DND-41 (cell line): ENCODE measurements at regions not wholly inside any gene's neighbourhood (a gene's known extent, or its start where the extent isn't known, plus 50 kb on each side); places are given as distances from the start of the nearest gene placed in this dataset.

Source experiments
- ATAC-seq: fragments of 200-7000 bp; cut with Tn5 transposase; 3 replicates; pipeline ENCODE4 v1.9.1; 2021; ENCODE audit warnings: low read depth; ENCODE audit not compliant: insufficient read depth
- DNase-seq: peaks from one replicate; pipeline ENCODE4 v3.0.0-alpha.2; 2020
- H2AFZ ChIP-seq: 2 replicates; pipeline ENCODE4 v1.6.0; 2012; ENCODE audit warnings: low read depth, low read length
- H3K27ac ChIP-seq: 2 replicates; pipeline ENCODE4 v1.5.1; 2012; ENCODE audit warnings: low read length, inconsistent platforms
- H3K27me3 ChIP-seq: fragments of 200-600 bp; sonication (generic); 2 replicates; pipeline ENCODE4 v1.6.0; 2012; ENCODE audit warnings: low read length, mild to moderate bottlenecking, inconsistent platforms; ENCODE audit not compliant: insufficient read depth, poor library complexity
- H3K36me3 ChIP-seq: 2 replicates; pipeline ENCODE4 v1.5.1; 2012; ENCODE audit warnings: low read length, inconsistent platforms; ENCODE audit not compliant: insufficient read depth
- H3K4me1 ChIP-seq: 2 replicates; pipeline ENCODE4 v1.5.1; 2012; ENCODE audit warnings: mild to moderate bottlenecking, low read length; ENCODE audit not compliant: insufficient read depth
- H3K4me2 ChIP-seq: 2 replicates; pipeline ENCODE4 v1.6.0; 2012; ENCODE audit warnings: mild to moderate bottlenecking, moderate library complexity, low read length, inconsistent platforms; ENCODE audit not compliant: insufficient read depth
- H3K4me3 ChIP-seq, 2 experiments: fragments of 200-600 bp in 1 of 2; shearing (Covaris generic) in 1 of 2; 2 replicates each; pipeline ENCODE4 v1.5.1; 2012 to 2016; ENCODE audit warnings: inconsistent platforms in 2 of 2, low read length in 2 of 2, mild to moderate bottlenecking in 2 of 2, low read depth in 1 of 2, moderate library complexity in 1 of 2
- H3K79me2 ChIP-seq: 2 replicates; pipeline ENCODE4 v1.6.0; 2012; ENCODE audit warnings: low read length, inconsistent platforms; ENCODE audit not compliant: insufficient read depth
- H3K9ac ChIP-seq: 2 replicates; pipeline ENCODE4 v1.6.0; 2012; ENCODE audit warnings: low read depth, mild to moderate bottlenecking, inconsistent platforms, low read length, moderate library complexity
- H3K9me3 ChIP-seq: 2 replicates; pipeline ENCODE4 v1.5.1; 2012; ENCODE audit warnings: low read length, moderate library complexity, mild to moderate bottlenecking, inconsistent platforms; ENCODE audit not compliant: insufficient read depth, severe bottlenecking
- H4K20me1 ChIP-seq: 2 replicates; pipeline ENCODE4 v1.6.0; 2012; ENCODE audit warnings: low read length; ENCODE audit not compliant: insufficient read depth
- EZH2 ChIP-seq: IDR thresholded peaks from 3 replicates; pipeline ENCODE4 v1.6.1; 2012; ENCODE audit warnings: borderline replicate concordance, low read depth, mild to moderate bottlenecking, moderate library complexity, low read length, inconsistent platforms; ENCODE audit not compliant: severe bottlenecking
- TF ChIP-seq, protein P1 (sequence below): IDR thresholded peaks from 2 replicates; pipeline ENCODE4 v1.5.1; 2012; ENCODE audit warnings: borderline replicate concordance, low read length, moderate library complexity, mild to moderate bottlenecking; ENCODE audit not compliant: poor library complexity, severe bottlenecking; ENCODE audit errors: extremely low read depth

- Histone ChIP-seq H3K9me3 (no peaks in the 10 kb centered on the region), H4K20me1 (no peaks in the 10 kb centered on the region), H2AFZ (no peak overlapping the region), H3K36me3 (no peaks in the 10 kb centered on the region), H3K79me2 (no peaks in the 10 kb centered on the region), H3K4me1 (no peaks in the 10 kb centered on the region), H3K4me2 (no peak overlapping the region), H3K27ac (no peak overlapping the region), H3K4me3 (no peak overlapping the region), H3K9ac (no peak overlapping the region), H3K27me3 (no peaks in the 10 kb centered on the region)
- no peak for TF ChIP-seq EZH2
- TF ChIP-seq, protein P1, sequence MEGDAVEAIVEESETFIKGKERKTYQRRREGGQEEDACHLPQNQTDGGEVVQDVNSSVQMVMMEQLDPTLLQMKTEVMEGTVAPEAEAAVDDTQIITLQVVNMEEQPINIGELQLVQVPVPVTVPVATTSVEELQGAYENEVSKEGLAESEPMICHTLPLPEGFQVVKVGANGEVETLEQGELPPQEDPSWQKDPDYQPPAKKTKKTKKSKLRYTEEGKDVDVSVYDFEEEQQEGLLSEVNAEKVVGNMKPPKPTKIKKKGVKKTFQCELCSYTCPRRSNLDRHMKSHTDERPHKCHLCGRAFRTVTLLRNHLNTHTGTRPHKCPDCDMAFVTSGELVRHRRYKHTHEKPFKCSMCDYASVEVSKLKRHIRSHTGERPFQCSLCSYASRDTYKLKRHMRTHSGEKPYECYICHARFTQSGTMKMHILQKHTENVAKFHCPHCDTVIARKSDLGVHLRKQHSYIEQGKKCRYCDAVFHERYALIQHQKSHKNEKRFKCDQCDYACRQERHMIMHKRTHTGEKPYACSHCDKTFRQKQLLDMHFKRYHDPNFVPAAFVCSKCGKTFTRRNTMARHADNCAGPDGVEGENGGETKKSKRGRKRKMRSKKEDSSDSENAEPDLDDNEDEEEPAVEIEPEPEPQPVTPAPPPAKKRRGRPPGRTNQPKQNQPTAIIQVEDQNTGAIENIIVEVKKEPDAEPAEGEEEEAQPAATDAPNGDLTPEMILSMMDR = no peak
- ATAC-seq (no peak), DNase-seq (no peak)
Observed at GRCh38 chrX:95919605-95920004, 765.0 kb upstream of the DIAPH2 start.

GRCh38 chrX:95945528-95945927 is 739.1 kb upstream of the DIAPH2 start:
- no peak overlapping the region for H3K9ac ChIP-seq
- no peak for TF ChIP-seq EZH2
- TF ChIP-seq, protein P1 = no peak
- H3K4me3 ChIP-seq = no peak overlapping the region
- no peak overlapping the region for H3K4me2 ChIP-seq
- H3K79me2 ChIP-seq = no peaks in the 10 kb centered on the region
- DNase-seq (no peak), ATAC-seq (no peak)
- no peaks in the 10 kb centered on the region for H3K9me3 ChIP-seq
- H3K36me3 ChIP-seq = no peaks in the 10 kb centered on the region
- no peaks in the 10 kb centered on the region for H3K27me3 ChIP-seq
- no peak overlapping the region for H2AFZ ChIP-seq
- no peak overlapping the region for H3K27ac ChIP-seq
- H4K20me1 ChIP-seq = no peaks in the 10 kb centered on the region
- H3K4me1 ChIP-seq = no peaks in the 10 kb centered on the region

- H3K9me3 ChIP-seq = no peaks in the 10 kb centered on the region
- no peak overlapping the region for H3K4me3 ChIP-seq
- H3K79me2 ChIP-seq = no peaks in the 10 kb centered on the region
- ATAC-seq = no peak
- no peaks in the 10 kb centered on the region for H3K36me3 ChIP-seq
- DNase-seq = no peak
- H3K9ac ChIP-seq = no peak overlapping the region
- no peak overlapping the region for H3K4me2 ChIP-seq
- H3K27me3 ChIP-seq = no peaks in the 10 kb centered on the region
- H3K4me1 ChIP-seq = no peaks in the 10 kb centered on the region
- no peaks in the 10 kb centered on the region for H4K20me1 ChIP-seq
- H3K27ac ChIP-seq = no peak overlapping the region
- no peak overlapping the region for H2AFZ ChIP-seq
- no peak for TF ChIP-seq EZH2
- TF ChIP-seq, protein P1 = no peak
Observed at GRCh38 chrX:95949588-95949987, 735.1 kb upstream of the DIAPH2 start.

GRCh38 chrX:95950679-95951078 is 734.0 kb upstream of the DIAPH2 start:
- ATAC-seq = no peak
- TF ChIP-seq, protein P1 = no peak
- no peak for TF ChIP-seq EZH2
- H3K4me2 ChIP-seq = no peak overlapping the region
- DNase-seq = no peak
- H4K20me1 ChIP-seq = no peaks in the 10 kb centered on the region
- H3K27ac ChIP-seq = no peak overlapping the region
- no peaks in the 10 kb centered on the region for H3K36me3 ChIP-seq
- no peaks in the 10 kb centered on the region for H3K4me1 ChIP-seq
- no peak overlapping the region for H3K9ac ChIP-seq
- H3K27me3 ChIP-seq = no peaks in the 10 kb centered on the region
- no peaks in the 10 kb centered on the region for H3K9me3 ChIP-seq
- H3K4me3 ChIP-seq = no peak overlapping the region
- H2AFZ ChIP-seq = no peak overlapping the region
- no peaks in the 10 kb centered on the region for H3K79me2 ChIP-seq
